ENCODE measurements at regions not wholly inside any gene's neighbourhood (a gene's known extent, or its start where the extent isn't known, plus 50 kb on each side); places are given as distances from the start of the nearest gene placed in this dataset.
"Not testable (repeated sequence)": the region's sequence is repeated elsewhere in the genome, so short reads cannot be mapped to it uniquely, and the experiment has no call there.

DNA sequence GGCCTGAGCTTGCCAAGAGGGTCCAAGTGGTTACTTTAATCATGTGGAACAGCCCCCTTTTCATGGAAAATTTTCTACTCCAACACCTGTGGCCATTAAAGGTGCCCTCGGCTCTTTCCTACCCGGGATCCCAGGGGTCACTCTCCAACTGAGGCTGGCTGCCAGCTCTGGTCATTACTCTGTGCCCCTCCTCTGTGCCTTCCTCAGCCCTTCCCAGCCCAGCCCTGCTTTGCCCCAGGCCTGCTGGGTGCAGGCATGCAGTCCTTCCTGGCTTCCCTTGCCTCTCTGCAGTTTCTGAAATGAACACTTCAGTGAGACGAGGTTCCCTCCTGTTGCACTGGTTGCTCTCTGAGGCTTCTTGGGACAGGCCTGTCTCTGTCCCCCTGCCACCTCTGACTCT is 951.1 kb upstream of the ZNF722 start:
- no peaks in the 10 kb centered on the region for H3K36me3 ChIP-seq (replicated peaks in 1 of 2; ENCODE audit: control insufficient read depth in 2 of 2, insufficient read depth in 2 of 2, low read length in 2 of 2)
- H3K4me1 ChIP-seq (ENCODE audit: control insufficient read depth in 2 of 2, insufficient read depth in 1 of 2, low read depth in 1 of 2, low read length in 2 of 2): no peaks in the 10 kb centered on the region
- no peak for DNase-seq (ENCODE audit: low spot score)

DNA sequence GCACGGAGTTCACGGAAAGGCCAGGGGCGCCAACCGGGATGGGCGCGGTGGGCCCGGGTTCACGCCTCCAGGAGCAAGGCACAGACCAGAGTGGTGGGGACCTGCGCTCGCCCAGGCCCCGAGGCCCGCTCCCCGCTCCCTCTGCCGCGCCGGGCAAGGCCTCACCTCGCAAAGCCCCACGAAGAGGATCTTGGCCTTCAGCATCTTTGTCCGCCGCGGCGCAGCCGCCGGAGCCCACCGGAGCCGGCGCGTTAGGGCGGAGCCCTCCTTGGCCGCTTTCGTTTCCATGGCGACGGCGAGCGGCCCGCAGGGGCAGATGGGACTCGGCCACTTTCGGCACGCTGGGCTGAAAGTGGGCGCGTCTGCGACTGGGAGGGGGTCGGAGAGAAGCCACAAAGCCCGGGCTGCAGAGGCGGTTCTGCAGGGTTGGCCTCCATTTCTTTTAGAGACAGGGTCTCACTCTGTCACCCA is 944.4 kb upstream of the ZNF722 start:
- no peak overlapping the region for H3K14ac ChIP-seq (ENCODE audit: low read length)
- H3K4me1 ChIP-seq (ENCODE audit: control insufficient read depth in 2 of 2, insufficient read depth in 1 of 2, low read depth in 1 of 2, low read length in 2 of 2): no peaks in the 10 kb centered on the region
- no peak overlapping the region for H3K18ac ChIP-seq (ENCODE audit: low read length)
- no peak for DNase-seq (ENCODE audit: low spot score)
- no peak overlapping the region for H4K91ac ChIP-seq (ENCODE audit: low read depth, low read length, poor library complexity)
- H2AFZ ChIP-seq (ENCODE audit: low read length): no peak overlapping the region
- H3K4ac ChIP-seq (ENCODE audit: low read length): no peak overlapping the region
- H4K8ac ChIP-seq (ENCODE audit: low read depth, low read length): no peak overlapping the region
- H2BK12ac ChIP-seq (ENCODE audit: low read length): no peak overlapping the region
- H2BK5ac ChIP-seq (ENCODE audit: low read length): no peak overlapping the region
- no peaks in the 10 kb centered on the region for H3K79me1 ChIP-seq (ENCODE audit: low read depth, low read length)
- H3K4me3 ChIP-seq (ENCODE audit: low read length in 2 of 2): no peak overlapping the region
- no peak overlapping the region for H2AK5ac ChIP-seq (ENCODE audit: low read depth, low read length)
- no peak overlapping the region for H3K4me2 ChIP-seq (ENCODE audit: insufficient read depth, low read length, poor library complexity, severe bottlenecking)
- no peaks in the 10 kb centered on the region for H3K36me3 ChIP-seq (replicated peaks in 1 of 2; ENCODE audit: control insufficient read depth in 2 of 2, insufficient read depth in 2 of 2, low read length in 2 of 2)
- peaks cover 3 to 25% of the 10 kb centered on the region in 2 donors for H3K9me3 ChIP-seq (replicated peaks in 1 of 2; ENCODE audit: control insufficient read depth in 2 of 2, insufficient read depth in 1 of 2, low read depth in 1 of 2, low read length in 2 of 2)
- H2BK15ac ChIP-seq (ENCODE audit: low read length): no peak overlapping the region
- H3K27me3 ChIP-seq (ENCODE audit: control insufficient read depth in 3 of 3, insufficient read depth in 3 of 3, low read depth in 1 of 3, low read length in 3 of 3): no peaks in the 10 kb centered on the region
- H3K23ac ChIP-seq (ENCODE audit: low read depth, low read length, poor library complexity): no peak overlapping the region
- H2BK120ac ChIP-seq (ENCODE audit: low read depth, low read length): no peak overlapping the region
- no CpG with 5 or more reads among the region's 45 CpGs for WGBS, 2 donors (ENCODE audit: extremely low coverage in 2 of 2, insufficient read length in 2 of 2, insufficient replicate concordance in 1 of 2)
- H3K27ac ChIP-seq (replicated peaks; ENCODE audit: low read length): no peak overlapping the region
- H3K9ac ChIP-seq (ENCODE audit: low read depth, low read length, poor library complexity): no peak overlapping the region

More for the DNA sequence above, 951.1 kb upstream of the ZNF722 start:
- Histone ChIP-seq H3K9ac (ENCODE audit: low read depth, low read length, poor library complexity) (no peak overlapping the region), H3K4me3 (ENCODE audit: low read length in 2 of 2) (no peak overlapping the region), H2BK12ac (ENCODE audit: low read length) (no peak overlapping the region), H2AK5ac (ENCODE audit: low read depth, low read length) (no peak overlapping the region), H3K14ac (ENCODE audit: low read length) (no peak overlapping the region), H4K8ac (ENCODE audit: low read depth, low read length) (no peak overlapping the region), H3K18ac (ENCODE audit: low read length) (no peak overlapping the region), H2BK5ac (ENCODE audit: low read length) (no peak overlapping the region), H3K4ac (ENCODE audit: low read length) (no peak overlapping the region), H3K9me3 (replicated peaks in 1 of 2; ENCODE audit: control insufficient read depth in 2 of 2, insufficient read depth in 1 of 2, low read depth in 1 of 2, low read length in 2 of 2) (peaks cover 0 to 43% of the 10 kb centered on the region in 2 donors), H2BK120ac (ENCODE audit: low read depth, low read length) (no peak overlapping the region), H2AFZ (ENCODE audit: low read length) (no peak overlapping the region), H3K23ac (ENCODE audit: low read depth, low read length, poor library complexity) (no peak overlapping the region), H4K91ac (ENCODE audit: low read depth, low read length, poor library complexity) (no peak overlapping the region), H3K27ac (replicated peaks; ENCODE audit: low read length) (no peak overlapping the region), H3K79me1 (ENCODE audit: low read depth, low read length) (no peaks in the 10 kb centered on the region), H3K27me3 (ENCODE audit: control insufficient read depth in 3 of 3, insufficient read depth in 3 of 3, low read depth in 1 of 3, low read length in 3 of 3) (no peaks in the 10 kb centered on the region), H2BK15ac (ENCODE audit: low read length) (no peak overlapping the region), H3K4me2 (ENCODE audit: insufficient read depth, low read length, poor library complexity, severe bottlenecking) (no peak overlapping the region)
- no CpG with 5 or more reads among the region's 3 CpGs for WGBS, 2 donors (ENCODE audit: extremely low coverage in 2 of 2, insufficient read length in 2 of 2, insufficient replicate concordance in 1 of 2)

DNA sequence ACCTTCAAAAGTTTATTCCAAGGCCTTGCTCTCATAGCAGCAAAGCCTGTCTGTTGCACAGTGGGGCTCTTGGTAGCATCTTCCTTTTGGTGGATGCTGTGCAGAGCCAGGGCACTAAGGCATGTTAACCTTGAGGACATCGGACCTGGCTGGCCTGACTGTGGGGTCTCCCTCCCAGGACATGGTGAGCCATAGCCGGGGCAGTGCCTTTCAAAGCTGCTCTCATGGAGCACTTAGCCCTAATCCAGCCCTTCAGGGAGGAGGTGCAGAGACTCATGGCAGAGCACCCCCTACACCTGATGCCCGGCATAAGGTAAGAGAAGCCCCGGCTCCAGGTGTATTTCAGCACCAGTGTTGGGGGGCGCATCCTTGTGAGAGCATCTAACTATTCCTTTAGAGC is 941.4 kb upstream of the ZNF722 start:
- Histone ChIP-seq H2AFZ (ENCODE audit: low read length) (no peak overlapping the region), H3K27me3 (ENCODE audit: control insufficient read depth in 3 of 3, insufficient read depth in 3 of 3, low read depth in 1 of 3, low read length in 3 of 3) (no peaks in the 10 kb centered on the region), H3K23ac (ENCODE audit: low read depth, low read length, poor library complexity) (no peak overlapping the region), H2BK5ac (ENCODE audit: low read length) (no peak overlapping the region), H3K18ac (ENCODE audit: low read length) (no peak overlapping the region), H3K4me3 (ENCODE audit: low read length in 2 of 2) (no peak overlapping the region), H3K9me3 (replicated peaks in 1 of 2; ENCODE audit: control insufficient read depth in 2 of 2, insufficient read depth in 1 of 2, low read depth in 1 of 2, low read length in 2 of 2) (peaks cover 3 to 16% of the 10 kb centered on the region in 2 donors), H3K36me3 (replicated peaks in 1 of 2; ENCODE audit: control insufficient read depth in 2 of 2, insufficient read depth in 2 of 2, low read length in 2 of 2) (no peaks in the 10 kb centered on the region), H3K79me1 (ENCODE audit: low read depth, low read length) (no peaks in the 10 kb centered on the region), H2BK12ac (ENCODE audit: low read length) (no peak overlapping the region), H3K4me2 (ENCODE audit: insufficient read depth, low read length, poor library complexity, severe bottlenecking) (no peak overlapping the region), H4K8ac (ENCODE audit: low read depth, low read length) (no peak overlapping the region), H3K4ac (ENCODE audit: low read length) (no peak overlapping the region), H4K91ac (ENCODE audit: low read depth, low read length, poor library complexity) (no peak overlapping the region), H2AK5ac (ENCODE audit: low read depth, low read length) (no peak overlapping the region), H3K27ac (replicated peaks; ENCODE audit: low read length) (no peak overlapping the region), H3K4me1 (ENCODE audit: control insufficient read depth in 2 of 2, insufficient read depth in 1 of 2, low read depth in 1 of 2, low read length in 2 of 2) (no peaks in the 10 kb centered on the region), H2BK15ac (ENCODE audit: low read length) (no peak overlapping the region), H2BK120ac (ENCODE audit: low read depth, low read length) (no peak overlapping the region), H3K14ac (ENCODE audit: low read length) (no peak overlapping the region), H3K9ac (ENCODE audit: low read depth, low read length, poor library complexity) (no peak overlapping the region)
- DNase-seq (ENCODE audit: low spot score): no peak
- WGBS, 2 donors (ENCODE audit: extremely low coverage in 2 of 2, insufficient read length in 2 of 2, insufficient replicate concordance in 1 of 2): no CpG with 5 or more reads among the region's 5 CpGs

DNA sequence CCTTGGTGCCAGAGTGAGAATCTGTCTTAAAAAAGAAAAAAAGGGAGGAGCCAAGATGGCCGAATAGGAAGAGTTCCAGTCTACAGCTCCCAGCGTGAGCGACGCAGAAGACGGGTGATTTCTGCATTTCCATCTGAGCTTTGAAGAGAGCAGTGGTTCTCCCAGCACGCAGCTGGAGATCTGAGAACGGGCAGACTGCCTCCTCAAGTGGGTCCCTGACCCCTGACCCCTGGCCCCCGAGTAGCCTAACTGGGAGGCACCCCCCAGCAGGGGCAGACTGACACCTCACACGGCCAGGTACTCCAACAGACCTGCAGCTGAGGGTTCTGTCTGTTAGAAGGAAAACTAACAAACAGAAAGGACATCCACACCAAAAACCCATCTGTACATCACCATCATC is 937.9 kb upstream of the ZNF722 start:
- H3K9me3 ChIP-seq (replicated peaks in 1 of 2; ENCODE audit: control insufficient read depth in 2 of 2, insufficient read depth in 1 of 2, low read depth in 1 of 2, low read length in 2 of 2): peaks cover 3 to 10% of the 10 kb centered on the region in 2 donors
- not testable (repeated sequence) for H3K79me1 ChIP-seq (ENCODE audit: low read depth, low read length); H3K9ac ChIP-seq (ENCODE audit: low read depth, low read length, poor library complexity); DNase-seq (ENCODE audit: low spot score); H3K4me3 ChIP-seq (ENCODE audit: low read length in 2 of 2); H4K91ac ChIP-seq (ENCODE audit: low read depth, low read length, poor library complexity); H3K23ac ChIP-seq (ENCODE audit: low read depth, low read length, poor library complexity); H3K4me1 ChIP-seq (ENCODE audit: control insufficient read depth in 2 of 2, insufficient read depth in 1 of 2, low read depth in 1 of 2, low read length in 2 of 2); H3K4ac ChIP-seq (ENCODE audit: low read length); H3K27ac ChIP-seq (replicated peaks; ENCODE audit: low read length); H2BK5ac ChIP-seq (ENCODE audit: low read length); H4K8ac ChIP-seq (ENCODE audit: low read depth, low read length); H3K27me3 ChIP-seq (ENCODE audit: control insufficient read depth in 3 of 3, insufficient read depth in 3 of 3, low read depth in 1 of 3, low read length in 3 of 3); H2AK5ac ChIP-seq (ENCODE audit: low read depth, low read length); H2AFZ ChIP-seq (ENCODE audit: low read length); H3K36me3 ChIP-seq (replicated peaks in 1 of 2; ENCODE audit: control insufficient read depth in 2 of 2, insufficient read depth in 2 of 2, low read length in 2 of 2); H2BK15ac ChIP-seq (ENCODE audit: low read length); H3K4me2 ChIP-seq (ENCODE audit: insufficient read depth, low read length, poor library complexity, severe bottlenecking); H2BK120ac ChIP-seq (ENCODE audit: low read depth, low read length); H2BK12ac ChIP-seq (ENCODE audit: low read length); H3K14ac ChIP-seq (ENCODE audit: low read length); H3K18ac ChIP-seq (ENCODE audit: low read length)
- no CpG with 5 or more reads among the region's 9 CpGs for WGBS, 2 donors (ENCODE audit: extremely low coverage in 2 of 2, insufficient read length in 2 of 2, insufficient replicate concordance in 1 of 2)
